Subcutaneous abdominal adipose tissue (tissue), 5 donors: ENCODE measurements at regions not wholly inside any gene's neighbourhood (a gene's known extent, or its start where the extent isn't known, plus 50 kb on each side); places are given as distances from the start of the nearest gene placed in this dataset.

Experiments
- H3K27ac ChIP-seq: one replicate; pipeline ENCODE4 v1.7.0; 2013; ENCODE audit warnings: low read depth, mild to moderate bottlenecking, inconsistent platforms, low read length, moderate library complexity
- H3K27me3 ChIP-seq, 5 donors: one replicate each; pipeline ENCODE4 v1.7.0; 2013; ENCODE audit warnings: low read length in 5 of 5, inconsistent platforms in 1 of 5; ENCODE audit not compliant: control insufficient read depth in 5 of 5, insufficient read depth in 4 of 5
- H3K36me3 ChIP-seq, 5 donors: one replicate each; pipeline ENCODE4 v1.7.0; 2013; ENCODE audit warnings: low read length in 5 of 5; ENCODE audit not compliant: control insufficient read depth in 5 of 5, insufficient read depth in 5 of 5
- H3K4me1 ChIP-seq, 5 donors: one replicate each; pipeline ENCODE4 v1.7.0; 2013; ENCODE audit warnings: low read length in 5 of 5, mild to moderate bottlenecking in 3 of 5, moderate library complexity in 1 of 5; ENCODE audit not compliant: control insufficient read depth in 5 of 5, insufficient read depth in 5 of 5
- H3K4me3 ChIP-seq, 5 donors: one replicate each; pipeline ENCODE4 v1.7.0; 2013; ENCODE audit warnings: low read length in 5 of 5, low read depth in 1 of 5
- H3K9ac ChIP-seq, 5 donors: one replicate each; pipeline ENCODE4 v1.7.0; 2013; ENCODE audit warnings: low read length in 5 of 5, mild to moderate bottlenecking in 4 of 5, moderate library complexity in 3 of 5
- H3K9me3 ChIP-seq, 5 donors: one replicate each; pipeline ENCODE4 v1.7.0; 2013; ENCODE audit warnings: low read length in 5 of 5; ENCODE audit not compliant: control insufficient read depth in 5 of 5
- donor health status: healthy.
- donor health status: healthy.
- donor health status: healthy.
- donor health status: healthy.
- donor health status: healthy.

- H3K9me3 ChIP-seq: peaks cover 0 to 5% (median 0%) of the 10 kb centered on the region in 5 donors
- H3K4me1 ChIP-seq: peaks cover 0 to 3% (median 0%) of the 10 kb centered on the region in 5 donors
- no peak overlapping the region for H3K27ac ChIP-seq
- H3K36me3 ChIP-seq: no peaks in the 10 kb centered on the region
- no peak overlapping the region for H3K4me3 ChIP-seq
- no peak overlapping the region for H3K9ac ChIP-seq
- no peaks in the 10 kb centered on the region for H3K27me3 ChIP-seq
Observed at GRCh38 chr12:85600841-85601240, 235.4 kb downstream of the RASSF9 start.

- H3K4me1 ChIP-seq: peaks cover 0 to 3% (median 0%) of the 10 kb centered on the region in 5 donors
- no peak overlapping the region for H3K9ac ChIP-seq
- H3K36me3 ChIP-seq: no peaks in the 10 kb centered on the region
- no peak overlapping the region for H3K4me3 ChIP-seq
- no peak overlapping the region for H3K27ac ChIP-seq
- H3K9me3 ChIP-seq: no peaks in the 10 kb centered on the region
- H3K27me3 ChIP-seq: no peaks in the 10 kb centered on the region
Observed at GRCh38 chr12:85603556-85603955, 232.7 kb downstream of the RASSF9 start.

DNA sequence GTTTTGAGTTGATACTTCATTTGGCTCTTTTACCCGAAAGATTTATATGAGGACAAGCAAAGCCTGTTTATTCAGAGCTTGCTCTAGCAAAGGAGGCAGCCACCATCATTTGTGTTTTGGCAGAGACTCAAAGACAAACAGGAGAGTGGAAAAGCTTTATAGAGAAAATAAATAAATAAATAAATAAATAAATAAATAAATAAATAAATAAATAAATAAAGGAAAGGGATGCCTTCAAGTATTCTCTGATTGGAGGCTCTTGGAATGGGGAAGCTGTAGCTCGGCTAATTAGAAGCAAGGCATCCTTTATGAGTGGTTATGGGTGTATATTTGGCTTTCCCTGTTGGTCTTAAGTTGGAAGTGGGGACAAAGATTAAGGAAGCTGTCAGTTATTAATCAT is 229.8 kb downstream of the RASSF9 start:
- Histone ChIP-seq H3K36me3 (no peaks in the 10 kb centered on the region), H3K4me3 (no peak overlapping the region), H3K9me3 (no peaks in the 10 kb centered on the region)

GRCh38 chr12:85609778-85610177 is 226.4 kb downstream of the RASSF9 start:
- Histone ChIP-seq H3K4me1 (peaks cover 0 to 3% (median 0%) of the 10 kb centered on the region in 5 donors), H3K36me3 (no peaks in the 10 kb centered on the region), H3K9ac (no peak overlapping the region), H3K27me3 (no peaks in the 10 kb centered on the region), H3K27ac (no peak overlapping the region), H3K4me3 (no peak overlapping the region), H3K9me3 (peaks cover 0 to 3% (median 0%) of the 10 kb centered on the region in 5 donors)

More for the DNA sequence above, 229.8 kb downstream of the RASSF9 start:
- Histone ChIP-seq H3K27ac (no peak overlapping the region), H3K4me1 (peaks cover 0 to 3% (median 0%) of the 10 kb centered on the region in 5 donors), H3K9ac (no peak overlapping the region), H3K27me3 (no peaks in the 10 kb centered on the region)

DNA sequence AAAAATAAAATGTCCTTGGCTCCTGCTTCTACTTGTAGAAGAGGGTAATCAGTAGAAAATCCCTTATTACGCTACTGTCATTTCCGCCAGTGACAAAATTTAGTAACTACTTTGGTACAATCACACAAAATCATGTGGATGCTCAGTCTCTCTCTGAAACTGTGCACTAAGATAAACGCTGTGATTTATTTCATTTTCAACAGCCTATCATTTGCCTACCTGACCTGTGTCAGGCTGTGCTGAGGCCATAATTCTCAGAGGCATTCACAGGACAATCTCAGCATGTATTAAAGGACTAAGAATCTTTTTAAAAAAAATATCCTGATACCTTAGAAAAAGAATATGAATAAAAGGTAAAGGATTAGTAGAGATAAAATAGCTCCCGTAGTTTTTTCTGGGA is 226.0 kb downstream of the RASSF9 start:
- Histone ChIP-seq H3K36me3 (no peaks in the 10 kb centered on the region), H3K9ac (no peak overlapping the region), H3K4me1 (no peaks in the 10 kb centered on the region), H3K27ac (no peak overlapping the region), H3K27me3 (no peaks in the 10 kb centered on the region), H3K9me3 (peaks cover 0 to 3% (median 0%) of the 10 kb centered on the region in 5 donors), H3K4me3 (no peak overlapping the region)

- Histone ChIP-seq H3K27me3 (no peaks in the 10 kb centered on the region), H3K4me1 (no peaks in the 10 kb centered on the region), H3K4me3 (no peak overlapping the region), H3K36me3 (no peaks in the 10 kb centered on the region), H3K9ac (no peak overlapping the region), H3K9me3 (peaks cover 0 to 3% (median 0%) of the 10 kb centered on the region in 5 donors), H3K27ac (no peak overlapping the region)
Observed at GRCh38 chr12:85616201-85616600, 220.0 kb downstream of the RASSF9 start.

GRCh38 chr12:85617307-85618091 is 218.7 kb downstream of the RASSF9 start:
- Histone ChIP-seq H3K4me3 (no peak overlapping the region), H3K9ac (no peak overlapping the region), H3K4me1 (no peaks in the 10 kb centered on the region), H3K27me3 (no peaks in the 10 kb centered on the region), H3K9me3 (no peaks in the 10 kb centered on the region), H3K36me3 (no peaks in the 10 kb centered on the region), H3K27ac (no peak overlapping the region)

GRCh38 chr12:85621041-85621440 is 215.2 kb downstream of the RASSF9 start:
- Histone ChIP-seq H3K27me3 (no peaks in the 10 kb centered on the region), H3K36me3 (no peaks in the 10 kb centered on the region), H3K9ac (no peak overlapping the region), H3K4me3 (no peak overlapping the region), H3K4me1 (no peaks in the 10 kb centered on the region), H3K27ac (no peak overlapping the region), H3K9me3 (no peaks in the 10 kb centered on the region)

- H3K36me3 ChIP-seq: no peaks in the 10 kb centered on the region
Observed at GRCh38 chr12:85623763-85624162, 212.4 kb downstream of the RASSF9 start.

GRCh38 chr12:85625467-85625866 is 210.7 kb downstream of the RASSF9 start:
- H3K36me3 ChIP-seq: no peaks in the 10 kb centered on the region
- no peaks in the 10 kb centered on the region for H3K27me3 ChIP-seq
- no peaks in the 10 kb centered on the region for H3K4me1 ChIP-seq
- H3K4me3 ChIP-seq: no peak overlapping the region
- no peaks in the 10 kb centered on the region for H3K9me3 ChIP-seq
- H3K27ac ChIP-seq: no peak overlapping the region
- H3K9ac ChIP-seq: no peak overlapping the region

More at GRCh38 chr12:85623763-85624162, 212.4 kb downstream of the RASSF9 start:
- Histone ChIP-seq H3K4me1 (no peaks in the 10 kb centered on the region), H3K27ac (no peak overlapping the region), H3K9me3 (no peaks in the 10 kb centered on the region), H3K27me3 (no peaks in the 10 kb centered on the region), H3K9ac (no peak overlapping the region), H3K4me3 (no peak overlapping the region)
